Stimulated activated CD4-positive, alpha-beta T cell treated with anti-CD3 and anti-CD28 coated beads, Interleukin-12 subunit alpha, Interleukin-12 subunit beta, amount 100 ng/mL, for 48 hours (primary cell): ENCODE measurements at regions not wholly inside any gene's neighbourhood (a gene's known extent, or its start where the extent isn't known, plus 50 kb on each side); places are given as distances from the start of the nearest gene placed in this dataset.
"Not testable (repeated sequence)": the region's sequence is repeated elsewhere in the genome, so short reads cannot be mapped to it uniquely, and the experiment has no call there.

Experiments
- DNase-seq, 3 donors: peaks; one replicate each; pipeline ENCODE4 v3.0.0-alpha.2; 2020; ENCODE audit warnings: low read depth in 2 of 3, low spot score in 1 of 3

- DNase-seq: not testable (repeated sequence)
These were observed 53.6 kb upstream of the MAPK10 start for GRCh38 chr4:86413426-86413825.

DNA sequence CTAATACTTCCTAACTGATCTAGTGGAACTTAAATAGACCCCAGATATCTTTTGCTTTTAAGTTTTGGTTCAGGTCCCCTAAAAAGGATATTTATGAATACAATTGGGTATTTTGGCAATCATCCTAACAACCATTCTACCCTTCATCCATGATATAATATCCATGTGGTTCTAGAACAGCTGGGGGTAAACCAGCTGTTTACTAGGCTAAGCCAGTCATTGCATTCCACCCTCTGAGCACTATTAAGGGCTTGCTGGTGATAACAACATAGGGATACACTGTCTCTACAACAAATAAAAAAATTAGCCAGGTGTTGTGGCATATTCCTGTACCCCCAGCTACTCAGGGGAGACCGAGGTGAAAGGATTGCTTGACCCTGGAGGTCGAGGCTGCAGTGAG lies 54.8 kb upstream of the MAPK10 start:
- no peak for DNase-seq

DNA sequence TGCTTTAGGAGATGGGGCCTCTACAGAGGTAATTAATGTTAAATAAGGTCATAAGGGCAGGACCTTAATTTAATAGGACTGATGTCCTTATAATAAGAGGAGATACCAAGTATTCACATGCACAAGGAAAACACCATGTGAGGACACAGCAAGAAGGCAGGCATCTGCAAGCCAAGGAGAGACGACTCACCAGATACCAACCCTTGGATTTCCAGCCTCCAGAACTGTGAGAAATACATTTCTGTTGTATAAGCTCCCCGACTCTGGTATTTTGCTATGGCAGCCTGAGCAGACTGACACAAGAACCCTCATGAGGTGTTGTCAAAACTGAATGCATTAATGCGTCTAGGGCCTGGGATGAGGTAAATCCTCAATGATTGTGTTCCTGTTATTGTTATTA lies 56.2 kb upstream of the MAPK10 start:
- DNase-seq: no peak

GRCh38 chr4:86421461-86421860 lies 61.6 kb upstream of the MAPK10 start:
- DNase-seq: no peak

DNA sequence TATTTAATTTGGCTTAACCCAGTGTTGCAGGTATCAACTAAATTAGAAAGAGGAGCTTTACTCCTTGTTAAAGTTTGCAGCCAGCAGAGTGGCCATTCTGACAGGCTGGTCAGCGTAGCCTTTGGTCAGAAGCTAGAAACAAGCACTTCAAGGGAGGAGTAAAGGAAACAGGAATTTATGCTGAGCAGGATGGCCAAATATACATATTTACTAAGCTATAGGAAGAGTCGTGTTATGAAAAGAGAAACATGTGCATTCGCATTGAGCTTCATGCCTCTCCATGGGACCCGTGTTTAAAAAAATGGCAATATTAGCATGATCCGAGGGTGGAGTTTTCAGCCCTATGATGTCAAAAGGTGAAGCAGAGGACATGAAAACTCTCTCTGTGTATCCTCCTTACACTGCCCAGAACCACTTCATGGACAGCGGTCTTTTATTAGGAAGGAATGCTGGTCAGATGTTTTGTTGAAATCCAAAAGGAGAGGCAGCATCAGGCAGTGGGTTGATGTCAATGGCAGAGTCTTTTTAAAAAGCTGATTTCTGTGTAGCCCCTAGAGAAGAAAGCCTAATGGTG lies 71.8 kb upstream of the MAPK10 start:
- DNase-seq: no peak

DNA sequence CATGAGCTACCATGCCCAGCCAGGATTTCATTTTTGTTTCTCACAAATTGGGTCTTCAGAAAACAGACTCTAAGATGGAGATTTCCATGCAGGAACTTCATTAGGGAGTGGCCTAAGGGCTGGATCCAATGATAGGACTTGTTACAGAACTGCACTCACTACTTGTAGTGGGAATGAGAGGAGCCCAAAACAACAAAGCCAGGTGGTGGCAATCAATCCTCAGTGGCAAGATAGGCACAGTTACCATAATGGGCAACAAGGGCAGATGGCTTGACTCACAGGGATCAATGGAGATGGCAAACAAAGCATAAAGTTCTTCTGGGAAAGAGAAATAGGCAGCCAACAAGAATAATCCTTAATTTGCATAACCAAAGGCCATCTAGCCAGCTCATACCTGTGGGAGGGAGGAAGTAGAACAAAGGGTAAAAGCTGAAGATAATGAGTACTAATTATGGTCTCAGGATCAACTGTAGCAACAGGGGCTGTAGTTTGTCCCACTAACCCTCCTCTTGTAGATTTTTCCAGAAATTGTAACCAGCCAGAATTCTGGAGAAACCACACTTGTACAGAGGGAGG lies 72.8 kb upstream of the MAPK10 start:
- no peak for DNase-seq

DNA sequence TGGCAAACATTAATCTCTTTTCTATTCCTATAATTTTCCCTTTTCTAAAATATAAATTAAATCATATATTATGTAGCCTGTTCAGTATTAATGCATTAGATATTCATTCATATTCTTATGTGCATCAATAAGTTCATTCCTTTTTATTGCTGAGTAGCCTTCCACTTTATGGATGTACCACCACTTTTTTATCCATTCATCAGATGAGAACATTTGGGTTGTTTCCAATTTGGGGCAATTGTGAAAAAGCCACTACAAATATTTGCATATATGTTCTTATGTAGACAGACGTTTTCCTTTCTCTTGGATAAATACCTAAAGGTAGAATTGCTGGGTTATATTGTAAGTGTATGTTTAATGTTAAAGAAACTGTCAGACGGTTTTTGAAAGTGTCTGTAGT lies 79.4 kb upstream of the MAPK10 start:
- DNase-seq: no peak

GRCh38 chr4:86441175-86441936 lies 81.5 kb upstream of the MAPK10 start:
- DNase-seq: no peak

DNA sequence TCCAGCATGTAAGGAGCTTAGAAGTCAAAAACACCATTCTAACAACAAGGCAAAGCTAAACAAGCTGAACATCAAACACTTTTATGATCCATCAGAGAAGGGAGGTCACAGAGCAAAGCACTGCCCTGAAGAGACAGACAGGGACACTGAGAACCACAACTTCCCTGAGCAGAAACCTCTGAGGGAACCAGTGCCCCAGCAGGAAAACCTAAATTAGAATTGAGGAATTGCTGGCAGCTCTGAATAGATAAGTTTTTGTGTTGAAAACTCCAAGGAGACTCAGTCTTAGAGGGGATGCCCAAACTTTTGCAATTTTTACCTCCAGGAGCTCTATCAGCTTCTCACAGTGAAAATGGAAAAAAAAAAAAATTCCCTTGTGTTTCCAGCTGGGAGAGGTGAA lies 83.0 kb upstream of the MAPK10 start:
- DNase-seq: no peak

- no peak for DNase-seq
These were observed 83.6 kb upstream of the MAPK10 start for GRCh38 chr4:86443495-86443894.

- DNase-seq: no peak
These were observed 87.1 kb upstream of the MAPK10 start for GRCh38 chr4:86446996-86447395.

DNA sequence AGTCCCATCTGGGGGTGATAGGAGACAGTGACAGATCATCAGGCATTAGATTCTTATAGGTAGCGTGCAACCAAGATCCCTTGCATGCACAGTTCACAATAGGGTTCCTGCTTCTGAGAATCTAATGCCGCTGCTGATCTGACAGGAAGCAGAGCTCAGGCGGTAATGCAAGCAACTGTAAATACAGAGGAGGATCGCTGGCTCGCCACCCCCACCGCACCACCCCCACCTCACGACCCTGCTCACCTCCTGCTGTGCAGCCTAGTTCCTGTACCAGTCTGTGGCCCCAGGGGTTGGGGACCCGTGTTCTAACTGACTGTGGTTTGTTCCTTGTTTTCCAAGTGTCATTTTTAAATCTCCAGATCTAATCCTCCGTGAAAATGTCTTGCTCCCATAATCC lies 89.0 kb upstream of the MAPK10 start:
- DNase-seq: no peak

GRCh38 chr4:86449746-86450588 lies 90.1 kb upstream of the MAPK10 start:
- DNase-seq: no peak

DNA sequence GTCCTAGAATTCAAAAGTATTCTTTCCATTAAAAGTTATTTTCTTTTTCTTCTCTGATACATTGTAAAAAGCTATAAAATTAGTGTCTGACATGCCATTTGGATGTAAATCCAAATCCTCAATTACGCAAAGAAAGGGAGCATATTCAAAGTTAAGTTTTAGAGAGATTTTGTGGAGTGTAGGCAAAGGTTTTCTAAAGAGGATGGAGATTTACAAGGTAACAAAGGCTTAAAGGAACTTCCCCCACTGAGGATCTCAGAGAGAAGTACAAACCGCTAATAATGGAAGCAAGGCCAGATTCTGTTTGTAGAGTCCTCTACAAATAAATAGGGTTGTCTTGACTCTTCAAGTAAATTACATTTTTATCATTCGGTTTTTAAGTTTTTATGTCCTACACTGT lies 91.0 kb upstream of the MAPK10 start:
- DNase-seq: no peak

DNA sequence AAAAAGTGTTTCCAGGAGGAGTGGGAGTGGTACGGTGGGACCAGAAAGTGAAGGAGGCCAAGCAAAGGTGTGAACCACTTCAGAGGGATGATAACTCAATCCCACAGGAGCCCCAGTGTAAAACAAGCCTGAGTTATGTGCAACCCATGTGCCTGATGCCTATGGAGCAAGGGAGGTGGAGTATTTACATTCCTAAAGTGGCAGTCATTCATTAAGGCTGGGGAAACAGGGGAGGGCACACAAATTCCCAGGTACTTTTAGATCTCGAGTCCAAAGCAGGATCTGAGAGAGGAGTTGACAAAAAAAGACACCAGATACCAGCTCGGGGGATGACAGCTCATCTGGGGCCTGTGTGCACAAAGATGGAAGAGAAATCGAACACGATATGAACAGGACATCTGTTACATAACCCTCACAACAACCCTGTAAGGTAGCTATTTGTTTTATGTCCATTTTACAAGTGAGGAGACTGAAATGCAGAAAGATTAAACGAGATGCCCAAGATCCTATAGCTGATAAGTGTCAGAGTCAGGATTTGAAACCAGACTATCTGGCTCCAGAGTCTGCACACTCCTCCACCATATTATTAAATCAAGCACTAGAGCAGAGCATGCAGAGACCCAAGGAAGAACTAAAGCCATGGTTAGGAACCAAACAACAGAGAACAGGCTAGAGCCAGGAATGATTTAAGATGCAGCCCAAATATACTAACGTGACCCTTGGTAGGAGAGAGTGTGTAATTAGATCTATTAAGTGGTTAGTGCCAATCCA lies 91.9 kb upstream of the MAPK10 start:
- no peak for DNase-seq

- DNase-seq: no peak
These were observed 92.6 kb upstream of the MAPK10 start for GRCh38 chr4:86452422-86452891.

GRCh38 chr4:86452924-86453531 lies 93.2 kb upstream of the MAPK10 start:
- no peak for DNase-seq

DNA sequence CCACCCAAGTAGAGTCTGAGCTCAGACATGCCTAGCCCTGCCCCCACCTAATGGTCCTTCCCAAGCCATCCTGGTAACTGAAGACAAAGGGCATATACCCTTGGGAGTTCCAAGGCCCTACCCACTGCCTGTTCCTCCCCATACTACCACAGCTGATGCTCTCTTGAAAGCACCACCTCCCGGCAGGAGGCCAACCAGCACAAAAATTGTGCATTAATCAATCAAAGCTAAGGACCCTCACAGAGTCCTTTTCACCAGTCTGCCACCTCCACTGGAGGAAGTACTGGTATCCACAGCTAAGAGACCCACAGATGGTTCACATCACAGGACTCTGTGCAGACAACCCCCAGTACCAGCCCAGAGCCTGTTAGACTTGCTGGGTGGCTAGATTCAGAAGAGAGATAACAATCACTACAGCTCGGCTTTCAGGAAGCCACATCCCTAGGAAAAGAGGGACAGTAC lies 93.8 kb upstream of the MAPK10 start:
- not testable (repeated sequence) for DNase-seq

- no peak for DNase-seq
These were observed 102.0 kb upstream of the MAPK10 start for GRCh38 chr4:86461849-86462248.

DNA sequence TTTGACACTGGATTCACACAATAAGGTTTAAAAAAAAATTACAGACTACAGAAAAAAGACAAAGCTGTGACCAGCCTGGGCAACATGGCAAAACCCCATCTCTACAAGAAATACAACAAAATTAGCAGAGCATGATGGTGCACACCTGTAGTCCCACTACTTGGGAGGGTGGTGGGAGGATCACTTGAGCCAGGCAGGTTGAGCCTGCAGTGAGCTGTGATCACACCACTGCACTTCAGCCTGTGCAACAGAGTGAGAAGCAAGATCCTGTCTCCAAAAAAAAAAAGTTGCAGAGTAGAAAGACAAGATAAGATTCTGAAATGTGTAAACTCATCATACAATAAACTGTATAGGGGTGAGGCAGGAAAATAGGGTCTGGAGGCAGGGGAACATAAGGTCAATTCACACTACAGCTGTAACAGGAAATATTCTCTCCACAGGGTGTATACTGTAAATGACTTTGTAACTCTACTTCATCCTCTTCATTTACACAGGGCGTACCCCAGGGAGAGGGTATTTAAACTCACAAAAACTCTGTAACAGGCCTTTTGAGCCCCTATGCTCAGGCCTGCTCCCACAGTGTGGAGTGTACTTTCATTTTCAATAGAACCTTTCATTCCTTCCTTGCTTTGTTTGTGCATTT lies 112.6 kb upstream of the MAPK10 start:
- DNase-seq: no peak
